H9 (cell line): ENCODE measurements at regions not wholly inside any gene's neighbourhood (a gene's known extent, or its start where the extent isn't known, plus 50 kb on each side); places are given as distances from the start of the nearest gene placed in this dataset.

Experiments
- DNase-seq: peaks from one replicate; pipeline ENCODE4 v3.0.0-alpha.2; 2017
- H2AFZ ChIP-seq: one replicate; pipeline ENCODE4 v1.6.1; 2013; ENCODE audit warnings: mild to moderate bottlenecking, low read length, control low read depth, moderate library complexity
- H2AK5ac ChIP-seq: 2 replicates; pipeline ENCODE4 v1.6.1; 2013; ENCODE audit warnings: low read length, control low read depth, mixed read lengths; ENCODE audit not compliant: insufficient read length
- H2BK120ac ChIP-seq: one replicate; pipeline ENCODE4 v1.6.1; 2013; ENCODE audit warnings: low read depth, mild to moderate bottlenecking, low read length, control low read depth, inconsistent platforms; ENCODE audit not compliant: poor library complexity, severe bottlenecking
- H2BK12ac ChIP-seq: 2 replicates; pipeline ENCODE4 v1.6.1; 2013; ENCODE audit warnings: low read length, control low read depth, mixed read lengths, low read depth; ENCODE audit not compliant: insufficient read length
- H2BK15ac ChIP-seq: 2 replicates; pipeline ENCODE4 v1.6.1; 2013; ENCODE audit warnings: low read depth, low read length, control low read depth
- H2BK20ac ChIP-seq: one replicate; pipeline ENCODE4 v1.6.1; 2013; ENCODE audit warnings: low read depth, mild to moderate bottlenecking, low read length, control low read depth, inconsistent platforms; ENCODE audit not compliant: poor library complexity, severe bottlenecking
- H2BK5ac ChIP-seq: 2 replicates; pipeline ENCODE4 v1.6.1; 2013; ENCODE audit warnings: low read length, control low read depth, mixed read lengths; ENCODE audit not compliant: insufficient read length
- H3K14ac ChIP-seq: 2 replicates; pipeline ENCODE4 v1.6.1; 2013; ENCODE audit warnings: low read length, control low read depth; ENCODE audit not compliant: insufficient read depth
- H3K18ac ChIP-seq: 2 replicates; pipeline ENCODE4 v1.6.1; 2013; ENCODE audit warnings: low read depth, mild to moderate bottlenecking, mixed read lengths, low read length, control low read depth; ENCODE audit not compliant: insufficient read length
- H3K23ac ChIP-seq: 2 replicates; pipeline ENCODE4 v1.6.1; 2013; ENCODE audit warnings: low read length, control low read depth, mixed read lengths, low read depth; ENCODE audit not compliant: insufficient read length
- H3K23me2 ChIP-seq: 2 replicates; pipeline ENCODE4 v1.6.1; 2013; ENCODE audit warnings: low read depth, mild to moderate bottlenecking, mixed read lengths, low read length, control low read depth; ENCODE audit not compliant: insufficient read length, poor library complexity, severe bottlenecking
- H3K27ac ChIP-seq: 2 replicates; pipeline ENCODE4 v1.5.1; 2013; ENCODE audit warnings: low read length, control low read depth, mixed read lengths, low read depth; ENCODE audit not compliant: insufficient read length
- H3K27me3 ChIP-seq: 2 replicates; pipeline ENCODE4 v1.6.1; 2013; ENCODE audit warnings: low read length, control low read depth, inconsistent platforms; ENCODE audit not compliant: insufficient read depth
- H3K4ac ChIP-seq: 2 replicates; pipeline ENCODE4 v1.6.1; 2013; ENCODE audit warnings: low read depth, mild to moderate bottlenecking, control low read depth, inconsistent platforms, low read length, moderate library complexity
- H3K4me1 ChIP-seq: 2 replicates; pipeline ENCODE4 v1.6.1; 2013; ENCODE audit warnings: low read length, control low read depth, inconsistent platforms; ENCODE audit not compliant: insufficient read depth
- H3K4me2 ChIP-seq: 2 replicates; pipeline ENCODE4 v1.6.1; 2013; ENCODE audit warnings: low read length, control low read depth, mixed read lengths; ENCODE audit not compliant: insufficient read length, insufficient read depth
- H3K56ac ChIP-seq: 2 replicates; pipeline ENCODE4 v1.6.1; 2013; ENCODE audit warnings: low read depth, mild to moderate bottlenecking, mixed read lengths, low read length, control low read depth; ENCODE audit not compliant: insufficient read length
- H3K79me1 ChIP-seq: 2 replicates; pipeline ENCODE4 v1.6.1; 2013; ENCODE audit warnings: low read depth, mild to moderate bottlenecking, moderate library complexity, low read length, control low read depth, inconsistent platforms; ENCODE audit not compliant: insufficient read depth, poor library complexity, severe bottlenecking
- H3K79me2 ChIP-seq: 2 replicates; pipeline ENCODE4 v1.6.1; 2013; ENCODE audit warnings: low read length, control low read depth, inconsistent platforms; ENCODE audit not compliant: insufficient read depth
- H3K9ac ChIP-seq: 2 replicates; pipeline ENCODE4 v1.6.1; 2013; ENCODE audit warnings: low read length, control low read depth, mixed read lengths; ENCODE audit not compliant: insufficient read length; ENCODE audit errors: extremely low read depth
- H3K9me3 ChIP-seq: one replicate; pipeline ENCODE4 v1.6.1; 2013; ENCODE audit warnings: low read depth, low read length, inconsistent platforms; ENCODE audit not compliant: control insufficient read depth
- H3T11ph ChIP-seq: one replicate; pipeline ENCODE4 v1.6.1; 2013; ENCODE audit warnings: mild to moderate bottlenecking, low read length, control low read depth, inconsistent platforms
- H4K20me1 ChIP-seq: one replicate; pipeline ENCODE4 v1.6.1; 2013; ENCODE audit not compliant: control insufficient read depth, insufficient read length, insufficient read depth
- H4K5ac ChIP-seq: 2 replicates; pipeline ENCODE4 v1.6.1; 2013; ENCODE audit warnings: low read depth, mild to moderate bottlenecking, mixed read lengths, low read length, control low read depth; ENCODE audit not compliant: insufficient read length
- H4K8ac ChIP-seq: replicated peaks from 2 replicates; pipeline ENCODE4 v1.6.1; 2013; ENCODE audit warnings: low read length, control low read depth, mixed read lengths, low read depth; ENCODE audit not compliant: insufficient read length
- H4K91ac ChIP-seq: 2 replicates; pipeline ENCODE4 v1.6.1; 2013; ENCODE audit warnings: low read depth, mild to moderate bottlenecking, moderate library complexity, mixed read lengths, low read length, control low read depth; ENCODE audit not compliant: insufficient read length
- H3K27ac Mint-ChIP-seq, 3 experiments: 2 replicates in 2 of 3; 3 replicates in 1 of 3; pipeline ENCODE4 v1.8.0; 2020 to 2021; ENCODE audit warnings: mixed read lengths in 3 of 3, mild to moderate bottlenecking in 1 of 3, moderate library complexity in 1 of 3
- H3K27me3 Mint-ChIP-seq: 2 replicates; pipeline ENCODE4 v1.8.0; 2021; ENCODE audit warnings: low read depth, mild to moderate bottlenecking, moderate library complexity, mixed read lengths
- H3K36me3 Mint-ChIP-seq, 3 experiments: 2 replicates in 2 of 3; 3 replicates in 1 of 3; pipeline ENCODE4 v1.8.0; 2020 to 2021; ENCODE audit warnings: low read depth in 3 of 3, mixed read lengths in 3 of 3; ENCODE audit not compliant: insufficient read depth in 1 of 3
- H3K4me1 Mint-ChIP-seq, 2 experiments: 2 replicates each; pipeline ENCODE4 v1.8.0; 2020; ENCODE audit warnings: mixed read lengths in 2 of 2
- H3K4me3 Mint-ChIP-seq, 2 experiments: 2 replicates in 1 of 2; 3 replicates in 1 of 2; pipeline ENCODE4 v1.8.0; 2020 to 2021; ENCODE audit warnings: mild to moderate bottlenecking in 2 of 2, mixed read lengths in 2 of 2, moderate library complexity in 1 of 2
- H3K9me3 Mint-ChIP-seq, 2 experiments: 2 replicates in 1 of 2; 3 replicates in 1 of 2; pipeline ENCODE4 v1.8.0; 2020; ENCODE audit warnings: mild to moderate bottlenecking in 2 of 2, mixed read lengths in 2 of 2, moderate library complexity in 1 of 2
- CTCF ChIP-seq: fragments of 200-600 bp; sonication (generic); conservative IDR thresholded peaks from 3 replicates; pipeline ENCODE4 v1.8.0; 2021; ENCODE audit warnings: antibody characterized with exemption, mild to moderate bottlenecking
- WGBS: extraction: QIAGEN DNeasy Blood & Tissue Kit; methylation state at CpG from one replicate; pipeline ENCODE4 v1.1.7; 2013; ENCODE audit warnings: missing lambda C conversion rate, low lambda C conversion rate, mixed read lengths; ENCODE audit not compliant: insufficient read length; ENCODE audit errors: extremely low coverage; 5-methylcytosine and 5-hydroxymethylcytosine counted together

- Histone ChIP-seq H2BK12ac (no peak overlapping the region), H3K9me3 (no peaks in the 10 kb centered on the region), H4K5ac (no peak overlapping the region), H2BK15ac (no peak overlapping the region), H3K4me1 (no peaks in the 10 kb centered on the region), H4K91ac (no peak overlapping the region), H4K8ac (no peak overlapping the region), H2AFZ (no peak overlapping the region), H3K23ac (no peak overlapping the region), H3K9ac (no peak overlapping the region), H2BK20ac (no peak overlapping the region), H2AK5ac (no peak overlapping the region), H3K56ac (no peak overlapping the region), H3K79me1 (no peaks in the 10 kb centered on the region), H3K4me2 (no peak overlapping the region), H3K79me2 (no peaks in the 10 kb centered on the region), H3K18ac (no peak overlapping the region), H4K20me1 (no peaks in the 10 kb centered on the region), H3K4ac (no peak overlapping the region), H3K14ac (no peak overlapping the region), H3K23me2 (no peaks in the 10 kb centered on the region), H3T11ph (no peak overlapping the region), H3K27me3 (no peaks in the 10 kb centered on the region), H2BK120ac (no peak overlapping the region), H2BK5ac (no peak overlapping the region), H3K27ac (no peak overlapping the region)
- Mint-ChIP-seq H3K4me1 (no peaks in the 10 kb centered on the region), H3K27me3 (peaks cover 5% of the 10 kb centered on the region; the same call in 1 of the 2 replicates), H3K27ac (no peak overlapping the region; a peak in 1 of 7 replicates), H3K4me3 (no peak overlapping the region), H3K36me3 (peaks cover 0 to 2% (median 0%) of the 10 kb centered on the region in 3 experiments; a peak in 1 of 7 replicates), H3K9me3 (no peaks in the 10 kb centered on the region)
- no CpG with 5 or more reads among the region's 7 CpGs for WGBS
- TF ChIP-seq CTCF = no peak
- no peak for DNase-seq
Measured at GRCh38 chr6:165760126-165760802, 97.2 kb upstream of the PDE10A start.
